ENCODE measurements at regions not wholly inside any gene's neighbourhood (a gene's known extent, or its start where the extent isn't known, plus 50 kb on each side); places are given as distances from the start of the nearest gene placed in this dataset.

DNA sequence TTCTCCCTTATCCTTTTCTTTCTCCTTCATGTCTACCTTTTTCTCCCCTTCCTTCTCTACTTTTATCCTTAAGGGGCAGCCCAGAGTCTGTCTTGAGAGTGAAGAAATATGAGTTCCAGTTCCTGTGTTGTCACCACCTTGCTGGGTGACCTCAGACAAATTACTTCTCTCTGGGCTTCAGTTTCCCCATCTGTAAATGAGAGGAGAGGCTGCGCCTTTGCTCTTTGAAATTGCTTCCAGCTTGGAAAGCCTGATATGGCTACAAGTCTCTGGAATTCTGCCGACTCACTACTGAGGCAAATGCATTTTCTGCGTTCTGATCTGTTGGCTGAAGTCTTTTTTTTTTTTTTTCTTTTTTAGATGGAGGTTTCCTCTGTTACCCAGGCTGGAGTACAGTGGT, 119.2 kb downstream of the SYF2 start:
- Histone ChIP-seq H3K79me1 (ENCODE audit: low read depth in 1 of 2, low read length in 2 of 2) (no peaks in the 10 kb centered on the region), H3K9me1 (ENCODE audit: insufficient read depth, low read length) (no peaks in the 10 kb centered on the region), H3K9ac (ENCODE audit: low read depth, low read length) (no peak overlapping the region), H2AK9ac (replicated peaks; ENCODE audit: low read depth, low read length, poor library complexity) (no peak overlapping the region), H3K27me3 (ENCODE audit: control insufficient read depth, insufficient read depth, low read length) (peaks cover 43% of the 10 kb centered on the region), H4K91ac (ENCODE audit: insufficient read depth, low read depth, low read length) (no peak overlapping the region), H3K27ac (ENCODE audit: insufficient read depth, low read length) (no peak overlapping the region), H2BK20ac (ENCODE audit: low read depth, low read length) (no peak overlapping the region), H3K4me3 (ENCODE audit: insufficient read depth, low read depth, low read length) (no peak overlapping the region), H4K5ac (ENCODE audit: low read depth, low read length) (no peak overlapping the region), H3K4me2 (ENCODE audit: low read depth, low read length) (no peak overlapping the region), H2AK5ac (ENCODE audit: low read depth, low read length) (no peak overlapping the region), H3K4ac (ENCODE audit: low read depth, low read length) (no peak overlapping the region), H2AFZ (replicated peaks; ENCODE audit: low read length, poor library complexity) (no peak overlapping the region), H3K9me3 (ENCODE audit: control insufficient read depth, insufficient read depth, low read length) (peaks cover 14% of the 10 kb centered on the region), H2BK120ac (ENCODE audit: low read depth, low read length) (no peak overlapping the region), H3K36me3 (ENCODE audit: control insufficient read depth, insufficient read depth, low read length) (no peaks in the 10 kb centered on the region), H3K4me1 (ENCODE audit: control insufficient read depth, insufficient read depth, low read length) (no peaks in the 10 kb centered on the region), H3K14ac (replicated peaks; ENCODE audit: low read depth, low read length) (no peak overlapping the region), H3K56ac (ENCODE audit: extremely low read depth, insufficient read depth, low read length) (no peak overlapping the region), H4K8ac (ENCODE audit: low read depth in 2 of 2, low read length in 2 of 2) (no peak overlapping the region), H2BK15ac (ENCODE audit: low read depth, low read length) (no peak overlapping the region), H3K18ac (ENCODE audit: low read depth, low read length) (no peak overlapping the region), H3K23ac (ENCODE audit: low read depth, low read length) (no peak overlapping the region), H4K20me1 (ENCODE audit: insufficient read depth, low read length) (no peaks in the 10 kb centered on the region), H2BK5ac (ENCODE audit: low read depth, low read length, poor library complexity, severe bottlenecking) (no peak overlapping the region)
- ATAC-seq (ENCODE audit: low read depth) (no peak), DNase-seq (no peak)
- dilution Hi-C loops (cut with HindIII; ENCODE audit: low sequenced_read_pairs, unreplicated experiment) = no loop called here
- WGBS, 2 experiments (ENCODE audit: extremely low coverage in 2 of 2, insufficient read length in 1 of 2) = no CpG with 5 or more reads among the region's 3 CpGs
- no TSS peak for BruUV-seq (replicated peaks)
- CTCF ChIA-PET = no interaction called here
- POLR2A ChIA-PET (ENCODE audit: unreplicated experiment) = no interaction called here
- in situ Hi-C loops (cut with MboI; ENCODE audit: low sequenced_read_pairs) = no loop called here
- intact Hi-C loops (cut with micrococcal nuclease) = no loop called here
- no peak for TF ChIP-seq FOS (IDR thresholded peaks at IDR 0.05; ENCODE audit: low read depth, low read length)
- no peak for TF ChIP-seq MAFK (IDR thresholded peaks at IDR 0.05; ENCODE audit: low read depth, low read length)
- TF ChIP-seq, protein P1, sequence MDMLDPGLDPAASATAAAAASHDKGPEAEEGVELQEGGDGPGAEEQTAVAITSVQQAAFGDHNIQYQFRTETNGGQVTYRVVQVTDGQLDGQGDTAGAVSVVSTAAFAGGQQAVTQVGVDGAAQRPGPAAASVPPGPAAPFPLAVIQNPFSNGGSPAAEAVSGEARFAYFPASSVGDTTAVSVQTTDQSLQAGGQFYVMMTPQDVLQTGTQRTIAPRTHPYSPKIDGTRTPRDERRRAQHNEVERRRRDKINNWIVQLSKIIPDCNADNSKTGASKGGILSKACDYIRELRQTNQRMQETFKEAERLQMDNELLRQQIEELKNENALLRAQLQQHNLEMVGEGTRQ (IDR thresholded peaks at IDR 0.05; ENCODE audit: low read depth, low read length) = no peak
- TF ChIP-seq CHD1 (IDR thresholded peaks at IDR 0.05; ENCODE audit: low read depth, low read length) = no peak
- no peak for TF ChIP-seq ELK1 (IDR thresholded peaks at IDR 0.05; ENCODE audit: borderline replicate concordance, low read depth, low read length)
- no peak for TF ChIP-seq MAZ (IDR thresholded peaks at IDR 0.05; ENCODE audit: borderline replicate concordance, low read depth, low read length)
- TF ChIP-seq MXI1 (IDR thresholded peaks at IDR 0.05; ENCODE audit: borderline replicate concordance, low read depth, low read length) = no peak
- no peak for TF ChIP-seq POLR2A (IDR thresholded peaks at IDR 0.05; ENCODE audit: low read depth, low read length)
- no peak for TF ChIP-seq NFE2L2 (IDR thresholded peaks at IDR 0.05; ENCODE audit: low read depth, low read length)
- TF ChIP-seq RAD21 (IDR thresholded peaks at IDR 0.05; ENCODE audit: low read length) = no peak
- TF ChIP-seq, protein P2, sequence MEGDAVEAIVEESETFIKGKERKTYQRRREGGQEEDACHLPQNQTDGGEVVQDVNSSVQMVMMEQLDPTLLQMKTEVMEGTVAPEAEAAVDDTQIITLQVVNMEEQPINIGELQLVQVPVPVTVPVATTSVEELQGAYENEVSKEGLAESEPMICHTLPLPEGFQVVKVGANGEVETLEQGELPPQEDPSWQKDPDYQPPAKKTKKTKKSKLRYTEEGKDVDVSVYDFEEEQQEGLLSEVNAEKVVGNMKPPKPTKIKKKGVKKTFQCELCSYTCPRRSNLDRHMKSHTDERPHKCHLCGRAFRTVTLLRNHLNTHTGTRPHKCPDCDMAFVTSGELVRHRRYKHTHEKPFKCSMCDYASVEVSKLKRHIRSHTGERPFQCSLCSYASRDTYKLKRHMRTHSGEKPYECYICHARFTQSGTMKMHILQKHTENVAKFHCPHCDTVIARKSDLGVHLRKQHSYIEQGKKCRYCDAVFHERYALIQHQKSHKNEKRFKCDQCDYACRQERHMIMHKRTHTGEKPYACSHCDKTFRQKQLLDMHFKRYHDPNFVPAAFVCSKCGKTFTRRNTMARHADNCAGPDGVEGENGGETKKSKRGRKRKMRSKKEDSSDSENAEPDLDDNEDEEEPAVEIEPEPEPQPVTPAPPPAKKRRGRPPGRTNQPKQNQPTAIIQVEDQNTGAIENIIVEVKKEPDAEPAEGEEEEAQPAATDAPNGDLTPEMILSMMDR (conservative IDR thresholded peaks at IDR 0.05; ENCODE audit: low read depth, low read length) = no peak
- no peak for TF ChIP-seq RFX5 (IDR thresholded peaks at IDR 0.05; ENCODE audit: low read depth, low read length)
- no peak for TF ChIP-seq BHLHE40 (IDR thresholded peaks at IDR 0.05; ENCODE audit: low read depth, low read length)
- no peak for TF ChIP-seq CEBPB (IDR thresholded peaks at IDR 0.05; ENCODE audit: low read depth, low read length)

Data from IMR-90 (cell line).